Stimulated activated CD8-positive, alpha-beta memory T cell treated with anti-CD3 and anti-CD28 coated beads, Interleukin-7, amount 100 ng/mL, for 48 hours (primary cell): ENCODE measurements at regions not wholly inside any gene's neighbourhood (a gene's known extent, or its start where the extent isn't known, plus 50 kb on each side); places are given as distances from the start of the nearest gene placed in this dataset.
"Not testable (repeated sequence)": the region's sequence is repeated elsewhere in the genome, so short reads cannot be mapped to it uniquely, and the experiment has no call there.

ENCODE experiments used
- DNase-seq, 2 donors: peaks; one replicate each; pipeline ENCODE4 v3.0.0-alpha.2; 2020; ENCODE audit warnings: low read depth in 1 of 2; ENCODE audit errors: extremely low read depth in 1 of 2

DNA sequence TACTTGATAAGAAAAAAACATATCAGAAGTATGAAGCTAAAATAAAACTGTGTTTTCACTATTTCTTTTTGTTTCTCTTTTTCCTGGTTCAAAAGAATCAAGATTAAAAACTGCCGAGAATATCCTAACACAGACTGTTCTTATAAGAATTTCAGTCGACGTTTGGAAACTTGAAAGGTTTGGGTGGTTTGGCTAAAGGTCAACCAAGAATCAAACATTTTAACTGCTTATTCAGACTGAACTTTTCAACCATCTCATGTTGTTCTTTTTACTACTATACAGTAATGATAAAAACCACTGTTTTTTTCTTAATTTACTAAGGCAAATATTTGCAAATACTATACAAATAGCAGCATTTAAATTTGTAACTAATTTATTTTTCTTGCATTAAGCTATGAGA lies 308.5 kb upstream of the TFPI start:
- DNase-seq, result no peak

- DNase-seq, result no peak
Observed at GRCh38 chr2:187865025-187865424, 310.8 kb upstream of the TFPI start.

GRCh38 chr2:187867165-187867564 lies 312.9 kb upstream of the TFPI start:
- DNase-seq, result no peak

- no peak for DNase-seq
Observed at GRCh38 chr2:187869195-187869594, 315.0 kb upstream of the TFPI start.

DNA sequence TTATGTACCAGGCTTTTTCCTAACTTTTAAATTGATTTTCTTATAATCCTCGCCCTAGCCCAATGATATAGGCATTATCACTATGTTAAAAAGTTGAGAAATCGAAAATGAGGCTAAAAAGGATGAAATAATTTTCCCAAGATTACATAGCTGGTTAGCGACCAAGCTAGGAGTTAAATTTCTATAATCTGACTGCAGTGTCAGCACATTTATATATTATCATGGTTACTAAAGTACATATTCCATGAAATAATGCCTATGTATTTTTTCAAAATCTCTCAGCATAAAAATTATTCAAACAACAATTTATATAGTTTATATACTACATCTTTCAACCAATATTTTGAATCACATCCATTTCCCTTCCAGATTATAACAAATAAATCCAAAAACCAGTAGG lies 317.3 kb upstream of the TFPI start:
- no peak for DNase-seq

- no peak for DNase-seq
Observed at GRCh38 chr2:187873132-187873531, 318.9 kb upstream of the TFPI start.

- no peak for DNase-seq
Observed at GRCh38 chr2:187874786-187875185, 320.6 kb upstream of the TFPI start.

DNA sequence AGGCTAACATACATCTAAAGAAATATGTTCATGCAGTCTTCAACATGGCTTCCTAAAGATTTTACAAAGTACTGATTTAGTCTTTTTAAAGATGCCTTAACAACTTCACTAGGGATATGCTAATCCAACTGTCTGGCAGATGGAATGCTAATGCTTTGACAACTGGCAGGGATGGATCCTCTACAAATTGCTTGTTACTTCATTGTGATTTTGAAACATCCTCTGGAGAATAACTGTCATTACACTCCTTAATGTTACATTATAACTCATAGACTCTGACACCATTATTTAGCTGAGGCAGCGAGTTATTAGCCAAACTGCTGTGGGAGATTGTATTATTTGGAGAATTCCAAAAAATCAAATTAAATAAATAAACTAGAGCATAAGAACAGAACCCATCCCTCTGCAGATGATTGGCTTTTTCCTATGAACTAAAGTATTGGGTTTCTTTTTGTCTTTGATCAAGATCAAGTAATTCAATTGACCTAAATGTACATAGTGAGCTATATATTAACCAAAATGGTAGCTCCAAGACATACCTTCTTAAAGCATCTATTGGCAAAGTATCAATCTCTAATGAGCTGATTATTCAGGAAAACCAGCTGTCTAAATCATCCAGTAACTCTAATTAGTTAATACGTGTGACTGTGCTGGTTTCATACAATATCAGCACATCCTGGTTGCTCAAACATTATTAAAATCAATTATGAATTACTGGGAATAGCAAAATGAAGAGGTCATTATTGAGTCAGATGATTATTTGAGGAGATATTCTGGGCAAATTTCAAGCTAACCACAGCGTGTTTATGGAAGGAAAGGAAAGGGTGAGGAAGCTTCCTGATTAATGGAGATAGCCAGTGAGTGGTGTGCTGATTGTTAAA lies 321.3 kb upstream of the TFPI start:
- no peak for DNase-seq

DNA sequence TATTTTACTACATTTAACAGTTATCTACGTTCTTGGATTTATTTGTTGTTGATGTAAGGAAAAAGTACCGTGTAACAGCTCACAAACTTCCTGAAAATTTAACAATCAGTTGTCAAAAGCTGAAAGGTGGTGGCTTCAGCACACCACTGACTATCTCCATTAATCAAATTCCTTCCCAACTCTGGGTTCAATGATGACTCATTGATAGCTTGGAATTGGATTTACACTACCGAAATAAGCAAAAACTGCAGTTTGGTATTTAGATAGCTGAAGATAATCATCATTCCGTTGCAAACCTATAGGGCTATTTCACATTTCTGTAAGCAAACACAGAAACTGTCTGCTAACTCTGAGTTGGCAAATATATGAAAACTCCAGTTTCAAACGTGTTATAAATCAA lies 322.3 kb upstream of the TFPI start:
- no peak for DNase-seq

- DNase-seq, result no peak
Observed at GRCh38 chr2:187877391-187877790, 323.2 kb upstream of the TFPI start.

- DNase-seq, result no peak
Observed at GRCh38 chr2:187878112-187878511, 323.9 kb upstream of the TFPI start.

- DNase-seq, result no peak
Observed at GRCh38 chr2:187879491-187879890, 325.3 kb upstream of the TFPI start.

DNA sequence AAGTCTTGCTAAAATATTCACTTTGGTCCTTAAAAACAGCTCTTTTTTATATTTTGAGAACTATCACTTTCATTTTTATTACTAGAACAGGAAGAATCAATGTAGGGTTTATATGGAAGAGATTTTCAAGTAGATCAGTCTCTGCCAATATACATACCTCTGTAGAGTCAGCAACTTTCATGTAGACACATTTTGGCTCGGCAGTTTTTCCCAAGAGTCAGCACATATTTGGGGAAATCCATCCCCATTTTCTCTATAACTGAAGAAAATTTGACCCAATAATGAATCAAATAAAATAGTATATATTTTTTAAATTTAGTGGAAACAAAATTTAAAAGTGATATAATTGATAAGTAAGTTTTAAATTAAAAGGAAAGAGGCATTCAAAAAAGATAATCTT lies 329.8 kb upstream of the TFPI start:
- no peak for DNase-seq

- no peak for DNase-seq
Observed at GRCh38 chr2:187890690-187891089, 336.5 kb upstream of the TFPI start.

GRCh38 chr2:187900021-187900420 lies 345.8 kb upstream of the TFPI start:
- no peak for DNase-seq

DNA sequence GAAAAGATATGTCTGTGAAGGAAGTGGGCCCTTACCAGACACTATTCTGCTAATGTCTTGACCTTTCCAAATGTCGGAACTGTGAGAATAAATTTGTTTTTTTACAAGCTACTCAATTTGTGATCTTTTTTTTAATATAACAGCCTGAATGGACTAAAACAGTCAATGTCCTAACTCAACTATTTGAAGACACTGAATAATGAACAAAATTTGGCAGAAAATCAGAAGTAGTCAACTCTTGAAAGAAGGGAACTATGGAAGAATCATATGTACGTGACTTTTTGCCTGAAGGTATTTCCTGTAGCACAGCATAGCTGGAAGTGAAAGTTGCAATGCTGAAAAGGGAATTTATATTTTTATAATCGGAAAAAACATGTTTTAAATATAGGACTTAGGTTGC lies 351.8 kb upstream of the TFPI start:
- no peak for DNase-seq

GRCh38 chr2:187910922-187911321 lies 356.7 kb upstream of the TFPI start:
- DNase-seq, result not testable (repeated sequence)

DNA sequence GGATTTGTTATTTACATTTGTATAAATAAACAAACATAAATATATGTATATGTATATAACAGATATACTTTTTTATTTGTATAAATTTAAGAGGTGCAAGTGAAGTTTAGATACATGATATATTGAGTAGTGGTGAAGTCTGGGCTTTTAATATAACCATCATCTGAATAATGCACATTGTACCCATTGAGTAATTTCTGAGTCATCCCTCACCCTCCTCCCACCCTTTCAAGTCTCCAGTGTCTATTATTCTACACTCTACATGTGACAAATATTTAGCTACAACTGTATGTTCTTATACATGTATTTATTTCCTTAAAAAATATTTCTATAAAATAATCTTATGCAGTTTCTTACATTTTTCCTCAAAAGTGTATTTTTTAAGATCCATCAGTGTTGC lies 358.7 kb upstream of the TFPI start:
- DNase-seq, result no peak

DNA sequence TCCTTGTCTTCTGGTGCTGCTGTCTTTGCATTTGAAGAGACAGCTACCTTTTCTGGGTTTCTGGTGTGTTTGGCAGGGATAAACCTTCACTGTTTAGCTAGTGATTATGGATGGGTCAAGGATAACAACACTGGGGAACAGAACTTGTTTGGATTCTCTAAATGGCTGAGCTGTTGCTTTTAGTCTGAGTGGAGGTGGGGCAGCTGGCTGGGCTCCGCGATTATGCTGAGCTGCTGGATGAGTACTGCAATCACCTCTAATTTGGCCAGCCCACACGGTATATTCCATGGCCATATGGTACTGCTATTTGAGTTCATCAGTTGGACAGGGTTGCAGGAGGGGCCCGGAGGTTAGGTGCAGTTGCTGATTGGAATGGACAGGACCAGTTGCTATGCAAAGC lies 361.6 kb upstream of the TFPI start:
- no peak for DNase-seq

DNA sequence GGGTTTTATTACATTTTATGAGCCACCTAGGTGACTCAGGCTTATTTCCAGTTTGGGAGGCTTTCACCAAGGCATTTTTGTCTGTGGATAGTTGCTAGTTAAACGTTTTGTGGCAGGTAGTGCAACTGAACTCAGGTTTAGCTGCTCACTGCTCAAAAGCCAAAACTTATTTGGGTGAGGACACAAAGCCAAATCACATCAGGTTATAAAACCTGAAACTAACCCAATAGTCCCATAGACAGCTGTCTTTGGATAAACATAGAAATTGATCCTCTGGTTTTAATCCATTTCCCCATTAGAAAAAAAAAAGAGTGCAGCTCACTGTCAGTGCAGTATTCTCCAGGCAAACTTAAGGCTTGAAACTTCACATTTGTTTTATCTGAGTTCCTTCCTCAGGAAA lies 362.6 kb upstream of the TFPI start:
- no peak for DNase-seq

DNA sequence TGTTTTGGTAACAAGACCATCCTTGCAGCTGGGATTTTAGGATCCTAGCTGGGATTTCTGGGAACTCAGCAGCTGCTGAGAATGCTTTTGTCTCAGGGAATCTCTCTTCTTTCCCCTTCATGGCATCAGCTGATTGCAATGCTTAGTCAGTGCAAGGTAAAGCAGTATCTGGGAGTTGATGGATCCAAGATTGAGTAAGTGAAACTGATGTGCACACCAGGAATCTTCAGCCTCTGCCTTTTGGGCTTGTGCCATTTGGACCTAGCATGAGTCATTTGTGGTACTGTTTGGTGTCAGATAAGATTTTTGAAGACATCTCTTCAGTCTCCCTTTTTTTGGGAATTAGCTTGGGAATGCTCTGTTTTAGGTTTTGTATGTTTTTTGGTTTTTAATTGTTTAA lies 363.3 kb upstream of the TFPI start:
- DNase-seq, result no peak

- no peak for DNase-seq
Observed at GRCh38 chr2:187918996-187919821, 365.0 kb upstream of the TFPI start.
